HepG2 (cell line): ENCODE measurements at regions not wholly inside any gene's neighbourhood (a gene's known extent, or its start where the extent isn't known, plus 50 kb on each side); places are given as distances from the start of the nearest gene placed in this dataset.

ENCODE experiments used
- ATAC-seq: fragments of 200-7000 bp; cut with Tn5 transposase; 3 replicates; pipeline ENCODE4 v1.9.1; 2020; ENCODE audit warnings: mild to moderate bottlenecking, moderate library complexity
- BruUV-seq: library from RNA; stranded (reverse); fragments of 400-500 nt; replicated peaks from 2 replicates; lab custom pipeline; 2021; lab: Mats Ljungman, UMichigan
- CTCF ChIA-PET: fragments of 300-600 bp; formaldehyde crosslinking; extraction: SDS; loops from one replicate; lab custom pipeline; 2021; ENCODE audit warnings: low total read pairs, inconsistent platforms, low intra/inter-chr PET ratio; lab: Yijun Ruan, JAX
- POLR2A ChIA-PET: fragments of 350-600 bp; sonication (Branson Sonifier 250); formaldehyde crosslinking; loops from one replicate; lab custom pipeline; 2020; ENCODE audit warnings: antibody characterized with exemption, inconsistent platforms; lab: Yijun Ruan, JAX
- DNase-seq: peaks from one replicate; pipeline ENCODE4 v3.0.0-alpha.2; 2015; ENCODE audit warnings: low spot score
- FAIRE-seq: peaks from 3 replicates; lab custom pipeline; 2011; peaks lifted over from hg19 to GRCh38; lab: Jason Lieb, UNC
- H2AFZ ChIP-seq: one replicate; pipeline ENCODE4 v1.6.1; 2011; ENCODE audit warnings: low read length, inconsistent platforms
- H3K27ac ChIP-seq: fragments of 300-600 bp; 3 replicates; pipeline ENCODE4 v1.8.0; 2011; ENCODE audit warnings: mixed run types, mild to moderate bottlenecking, mixed read lengths, low read length, inconsistent platforms; ENCODE audit not compliant: insufficient read depth; ENCODE audit errors: extremely low read length
- H3K27me3 ChIP-seq, 2 experiments: fragments of 200-600 bp in 1 of 2; 2 replicates in 1 of 2; 3 replicates in 1 of 2; pipeline versions ENCODE4 v1.6.0 to v1.8.0; 2011; ENCODE audit warnings: low read length in 2 of 2, mild to moderate bottlenecking in 2 of 2, moderate library complexity in 2 of 2, inconsistent platforms in 1 of 2; ENCODE audit not compliant: insufficient read depth in 2 of 2, control insufficient read depth in 1 of 2
- H3K36me3 ChIP-seq, 2 experiments: fragments of 200-600 bp in 1 of 2; replicated peaks in 1 of 2; 2 replicates in 1 of 2; 3 replicates in 1 of 2; pipeline versions ENCODE4 v1.5.1 to v1.8.0; 2011; ENCODE audit warnings: low read length in 2 of 2, inconsistent platforms in 1 of 2; ENCODE audit not compliant: insufficient read depth in 2 of 2, control insufficient read depth in 1 of 2
- H3K4me1 ChIP-seq: 2 replicates; pipeline ENCODE4 v1.5.1; 2012; ENCODE audit warnings: low read length, inconsistent platforms; ENCODE audit not compliant: insufficient read depth
- H3K4me2 ChIP-seq: 2 replicates; pipeline ENCODE4 v1.6.0; 2011; ENCODE audit warnings: low read depth, low read length, inconsistent platforms
- H3K4me3 ChIP-seq, 3 experiments: fragments of 200-600 bp in 1 of 3; sonication (generic), shearing (Covaris generic) in 1 of 3; replicated peaks in 1 of 3; 2 replicates each; pipeline ENCODE4 v1.5.1; 2011 to 2016; ENCODE audit warnings: low read length in 3 of 3, inconsistent platforms in 2 of 3, low read depth in 2 of 3, mild to moderate bottlenecking in 2 of 3, control low read depth in 1 of 3, mixed read lengths in 1 of 3; ENCODE audit not compliant: insufficient read depth in 1 of 3
- H3K79me2 ChIP-seq: one replicate; pipeline ENCODE4 v1.6.1; 2011; ENCODE audit warnings: low read length, inconsistent platforms; ENCODE audit not compliant: insufficient read depth
- H3K9ac ChIP-seq: 2 replicates; pipeline ENCODE4 v1.6.0; 2011; ENCODE audit warnings: mild to moderate bottlenecking, low read depth, low read length, inconsistent platforms; ENCODE audit not compliant: insufficient read depth
- H3K9me3 ChIP-seq: 2 replicates; pipeline ENCODE4 v1.5.1; 2012; ENCODE audit warnings: mild to moderate bottlenecking, low read length
- H4K20me1 ChIP-seq: 2 replicates; pipeline ENCODE4 v1.6.0; 2011; ENCODE audit warnings: inconsistent platforms, mild to moderate bottlenecking, low read length, moderate library complexity; ENCODE audit not compliant: insufficient read depth
- AHR ChIP-seq: IDR thresholded peaks from 2 replicates; pipeline ENCODE4 v1.6.1; 2018; ENCODE audit warnings: missing genetic modification reagents, missing compliant biosample characterization
- GLI4 ChIP-seq: sonication (generic); formaldehyde crosslinking; IDR thresholded peaks from 2 replicates; pipeline ENCODE4 v1.5.1; 2020; ENCODE audit warnings: missing genetic modification reagents, mild to moderate bottlenecking, moderate library complexity, borderline replicate concordance
- POLR2A ChIP-seq, 2 experiments: IDR thresholded peaks; 2 replicates each; pipeline ENCODE4 v1.6.1; 2011; ENCODE audit warnings: low read depth in 2 of 2, low read length in 2 of 2, mild to moderate bottlenecking in 1 of 2, moderate library complexity in 1 of 2; ENCODE audit not compliant: insufficient read depth in 1 of 2
- RAD21 ChIP-seq: fragments of 450-650 bp; formaldehyde crosslinking; IDR thresholded peaks from 2 replicates; pipeline ENCODE4 v1.5.0; 2020; ENCODE audit warnings: mild to moderate bottlenecking
- ZNF557 ChIP-seq: sonication (generic); formaldehyde crosslinking; IDR thresholded peaks from 2 replicates; pipeline ENCODE4 v1.4.0; 2020; ENCODE audit warnings: missing genetic modification reagents
- in situ Hi-C: cut with HindIII; loops from 2 replicates; pipeline ENCODE4 v1.10.0; 2017; ENCODE audit warnings: low pct_unique_long_range_greater_than_20kb; ENCODE audit not compliant: extremely low pct_ligation_motif_present
- intact Hi-C: fragments of 100-400 bp; cut with micrococcal nuclease; formaldehyde crosslinking; loops from one replicate; pipeline ENCODE4 v1.10.0; 2022; ENCODE audit not compliant: unreplicated experiment
- TF ChIP-seq, protein P1 (sequence below): sonication (generic); formaldehyde crosslinking; IDR thresholded peaks from 2 replicates; pipeline ENCODE4 v1.4.0; 2020; ENCODE audit warnings: mild to moderate bottlenecking, missing genetic modification reagents, borderline replicate concordance

DNA sequence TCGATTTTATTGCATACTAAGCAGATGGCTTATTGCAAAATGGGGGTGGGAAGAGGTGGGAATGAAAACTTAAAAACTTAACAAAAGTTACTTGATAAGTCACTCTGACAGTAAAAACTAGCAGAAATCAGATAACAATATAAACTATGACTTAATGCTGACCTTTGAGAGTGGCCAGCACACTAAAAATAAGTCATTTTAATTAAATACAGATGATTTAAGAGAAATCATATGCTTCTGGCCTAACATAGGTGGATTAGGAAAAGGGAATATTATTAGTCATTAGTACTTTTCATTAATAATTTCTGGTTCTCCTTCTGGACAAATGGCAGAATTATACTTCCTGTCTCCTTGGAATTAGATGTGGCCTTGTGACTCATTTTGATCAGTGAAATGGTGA, 756.7 kb downstream of the PCDH19 start (continued):
- TF ChIP-seq, protein P1, sequence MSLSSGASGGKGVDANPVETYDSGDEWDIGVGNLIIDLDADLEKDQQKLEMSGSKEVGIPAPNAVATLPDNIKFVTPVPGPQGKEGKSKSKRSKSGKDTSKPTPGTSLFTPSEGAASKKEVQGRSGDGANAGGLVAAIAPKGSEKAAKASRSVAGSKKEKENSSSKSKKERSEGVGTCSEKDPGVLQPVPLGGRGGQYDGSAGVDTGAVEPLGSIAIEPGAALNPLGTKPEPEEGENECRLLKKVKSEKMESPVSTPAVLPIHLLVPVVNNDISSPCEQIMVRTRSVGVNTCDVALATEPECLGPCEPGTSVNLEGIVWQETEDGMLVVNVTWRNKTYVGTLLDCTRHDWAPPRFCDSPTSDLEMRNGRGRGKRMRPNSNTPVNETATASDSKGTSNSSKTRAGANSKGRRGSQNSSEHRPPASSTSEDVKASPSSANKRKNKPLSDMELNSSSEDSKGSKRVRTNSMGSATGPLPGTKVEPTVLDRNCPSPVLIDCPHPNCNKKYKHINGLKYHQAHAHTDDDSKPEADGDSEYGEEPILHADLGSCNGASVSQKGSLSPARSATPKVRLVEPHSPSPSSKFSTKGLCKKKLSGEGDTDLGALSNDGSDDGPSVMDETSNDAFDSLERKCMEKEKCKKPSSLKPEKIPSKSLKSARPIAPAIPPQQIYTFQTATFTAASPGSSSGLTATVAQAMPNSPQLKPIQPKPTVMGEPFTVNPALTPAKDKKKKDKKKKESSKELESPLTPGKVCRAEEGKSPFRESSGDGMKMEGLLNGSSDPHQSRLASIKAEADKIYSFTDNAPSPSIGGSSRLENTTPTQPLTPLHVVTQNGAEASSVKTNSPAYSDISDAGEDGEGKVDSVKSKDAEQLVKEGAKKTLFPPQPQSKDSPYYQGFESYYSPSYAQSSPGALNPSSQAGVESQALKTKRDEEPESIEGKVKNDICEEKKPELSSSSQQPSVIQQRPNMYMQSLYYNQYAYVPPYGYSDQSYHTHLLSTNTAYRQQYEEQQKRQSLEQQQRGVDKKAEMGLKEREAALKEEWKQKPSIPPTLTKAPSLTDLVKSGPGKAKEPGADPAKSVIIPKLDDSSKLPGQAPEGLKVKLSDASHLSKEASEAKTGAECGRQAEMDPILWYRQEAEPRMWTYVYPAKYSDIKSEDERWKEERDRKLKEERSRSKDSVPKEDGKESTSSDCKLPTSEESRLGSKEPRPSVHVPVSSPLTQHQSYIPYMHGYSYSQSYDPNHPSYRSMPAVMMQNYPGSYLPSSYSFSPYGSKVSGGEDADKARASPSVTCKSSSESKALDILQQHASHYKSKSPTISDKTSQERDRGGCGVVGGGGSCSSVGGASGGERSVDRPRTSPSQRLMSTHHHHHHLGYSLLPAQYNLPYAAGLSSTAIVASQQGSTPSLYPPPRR (CRISPR knock-in tag): no peak
- TF ChIP-seq GLI4 (CRISPR knock-in tag) (no peak), ZNF557 (CRISPR knock-in tag) (no peak), AHR (CRISPR knock-in tag) (no peak), POLR2A (IDR thresholded peaks at IDR 0.05; ENCODE audit: insufficient read depth in 1 of 2, low read depth in 2 of 2, low read length in 2 of 2) (no peak)

- FAIRE-seq (no peak), ATAC-seq (no peak), DNase-seq (no peak)
- Histone ChIP-seq H3K36me3 (no peaks in the 10 kb centered on the region), H3K4me2 (no peak overlapping the region), H3K9ac (no peak overlapping the region), H3K27me3 (no peaks in the 10 kb centered on the region), H3K79me2 (no peaks in the 10 kb centered on the region), H3K4me1 (no peaks in the 10 kb centered on the region), H4K20me1 (no peaks in the 10 kb centered on the region), H2AFZ (no peak overlapping the region), H3K4me3 (no peak overlapping the region), H3K9me3 (no peaks in the 10 kb centered on the region), H3K27ac (no peak overlapping the region)
- no peak for TF ChIP-seq RAD21 (CRISPR knock-in tag)
- ChIA-PET CTCF (no interaction called here), POLR2A (no interaction called here)
- in situ Hi-C loops: no loop called here
- intact Hi-C loops: no loop called here
- BruUV-seq: no TSS peak
Measured at GRCh38 chrX:99613041-99613440, 797.0 kb downstream of the PCDH19 start.
